Activated B cell treated with CpG ODN at 0.5 μM for 24 hours (primary cell): ENCODE measurements at regions not wholly inside any gene's neighbourhood (a gene's known extent, or its start where the extent isn't known, plus 50 kb on each side); places are given as distances from the start of the nearest gene placed in this dataset.

Experiments used
- ATAC-seq: fragments of 200-7000 bp; cut with Tn5 transposase; one replicate; pipeline ENCODE4 v1.10.0; 2021; ENCODE audit warnings: low read depth, mild to moderate bottlenecking, moderate library complexity
- CTCF ChIA-PET: fragments of 350-600 bp; sonication (Branson Sonifier 250); formaldehyde crosslinking; loops from one replicate; lab custom pipeline; 2021; ENCODE audit warnings: antibody characterized with exemption; lab: Charles Lee
- POLR2A ChIA-PET: fragments of 350-600 bp; sonication (Branson Sonifier 250); formaldehyde crosslinking; loops from one replicate; lab custom pipeline; 2021; ENCODE audit warnings: antibody characterized with exemption; lab: Charles Lee
- DNase-seq: peaks from one replicate; pipeline ENCODE4 v3.0.0; 2022
- H3K27ac Mint-ChIP-seq: one replicate; pipeline ENCODE4 v1.8.0; 2020; ENCODE audit warnings: mixed read lengths
- H3K27me3 Mint-ChIP-seq: one replicate; pipeline ENCODE4 v1.8.0; 2021; ENCODE audit warnings: mixed read lengths
- H3K36me3 Mint-ChIP-seq: one replicate; pipeline ENCODE4 v1.8.0; 2021; ENCODE audit warnings: low read depth, mixed read lengths
- H3K4me1 Mint-ChIP-seq: one replicate; pipeline ENCODE4 v1.8.0; 2021; ENCODE audit warnings: mixed read lengths
- H3K4me3 Mint-ChIP-seq: one replicate; pipeline ENCODE4 v1.8.0; 2020; ENCODE audit warnings: mild to moderate bottlenecking, mixed read lengths
- H3K9me3 Mint-ChIP-seq: one replicate; pipeline ENCODE4 v1.8.0; 2020; ENCODE audit warnings: mixed read lengths
- intact Hi-C: fragments of 100-400 bp; cut with micrococcal nuclease; formaldehyde crosslinking; loops from one replicate; pipeline ENCODE4 v1.15.1; 2024
- TF ChIP-seq, protein P1 (sequence below): fragments of 200-600 bp; IDR thresholded peaks from one replicate; pipeline ENCODE4 v1.8.0; 2022; ENCODE audit warnings: antibody characterized with exemption, mild to moderate bottlenecking

- peaks cover 10% of the 10 kb centered on the region for H3K4me1 Mint-ChIP-seq
- ChIA-PET POLR2A (interaction anchor here (1.2 kb wide), 1 partner anchor 17 kb away, joined by 5 read pairs; no protein-coding TSS in a partner anchor), CTCF (interaction anchor here (1.3 kb wide), 1 partner anchor 201 kb away, joined by 3 read pairs; no protein-coding TSS in a partner anchor)
- ATAC-seq (no peak), DNase-seq (no peak)
- TF ChIP-seq, protein P1, sequence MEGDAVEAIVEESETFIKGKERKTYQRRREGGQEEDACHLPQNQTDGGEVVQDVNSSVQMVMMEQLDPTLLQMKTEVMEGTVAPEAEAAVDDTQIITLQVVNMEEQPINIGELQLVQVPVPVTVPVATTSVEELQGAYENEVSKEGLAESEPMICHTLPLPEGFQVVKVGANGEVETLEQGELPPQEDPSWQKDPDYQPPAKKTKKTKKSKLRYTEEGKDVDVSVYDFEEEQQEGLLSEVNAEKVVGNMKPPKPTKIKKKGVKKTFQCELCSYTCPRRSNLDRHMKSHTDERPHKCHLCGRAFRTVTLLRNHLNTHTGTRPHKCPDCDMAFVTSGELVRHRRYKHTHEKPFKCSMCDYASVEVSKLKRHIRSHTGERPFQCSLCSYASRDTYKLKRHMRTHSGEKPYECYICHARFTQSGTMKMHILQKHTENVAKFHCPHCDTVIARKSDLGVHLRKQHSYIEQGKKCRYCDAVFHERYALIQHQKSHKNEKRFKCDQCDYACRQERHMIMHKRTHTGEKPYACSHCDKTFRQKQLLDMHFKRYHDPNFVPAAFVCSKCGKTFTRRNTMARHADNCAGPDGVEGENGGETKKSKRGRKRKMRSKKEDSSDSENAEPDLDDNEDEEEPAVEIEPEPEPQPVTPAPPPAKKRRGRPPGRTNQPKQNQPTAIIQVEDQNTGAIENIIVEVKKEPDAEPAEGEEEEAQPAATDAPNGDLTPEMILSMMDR, result no peak
- H3K27me3 Mint-ChIP-seq, result no peaks in the 10 kb centered on the region
- intact Hi-C loops, result no loop called here
- H3K4me3 Mint-ChIP-seq, result no peak overlapping the region
- no peak overlapping the region for H3K27ac Mint-ChIP-seq
- no peaks in the 10 kb centered on the region for H3K36me3 Mint-ChIP-seq
- no peaks in the 10 kb centered on the region for H3K9me3 Mint-ChIP-seq
Measured at GRCh38 chr2:47638430-47638829, 67.6 kb upstream of the KCNK12 start.

DNA sequence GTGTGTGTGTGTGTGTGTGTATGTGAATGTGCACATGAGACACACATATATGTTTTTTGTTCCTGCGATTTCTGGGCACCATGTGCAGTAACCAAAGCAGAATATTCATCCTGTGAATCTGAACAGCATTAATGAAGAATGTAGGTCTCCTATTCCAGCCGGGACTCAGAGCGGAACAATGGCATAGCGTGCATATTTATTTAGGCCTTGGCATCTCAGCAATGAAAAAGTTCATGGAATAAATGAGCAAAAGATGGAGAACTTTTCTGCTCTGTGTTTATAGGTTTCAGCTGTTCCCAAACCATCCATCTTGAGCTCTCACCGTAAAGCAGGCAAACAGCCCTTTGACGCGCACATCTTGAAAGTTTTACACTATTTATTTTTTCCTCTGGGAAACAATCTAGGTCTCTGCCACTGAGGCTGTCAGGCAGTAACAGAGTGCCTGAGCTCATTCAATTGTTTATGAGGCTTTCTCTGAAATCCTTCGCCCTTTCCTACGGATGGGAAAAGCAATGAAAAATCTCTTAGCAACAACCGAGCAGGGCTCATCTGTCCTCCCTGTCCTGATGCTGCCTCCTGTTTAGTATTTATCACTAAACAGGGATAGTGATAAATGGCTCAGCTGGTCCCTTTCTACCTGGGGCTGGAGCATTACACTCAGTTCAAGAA lies 65.9 kb upstream of the KCNK12 start:
- ChIA-PET POLR2A (interaction anchor here (1.2 kb wide), 1 partner anchor 18 kb away, joined by 5 read pairs; no protein-coding TSS in a partner anchor), CTCF (interaction anchor here (1.3 kb wide), 1 partner anchor 200 kb away, joined by 3 read pairs; no protein-coding TSS in a partner anchor)
- Mint-ChIP-seq H3K27ac (no peak overlapping the region), H3K4me1 (peaks cover 8% of the 10 kb centered on the region), H3K27me3 (no peaks in the 10 kb centered on the region), H3K9me3 (no peaks in the 10 kb centered on the region), H3K36me3 (no peaks in the 10 kb centered on the region), H3K4me3 (no peak overlapping the region)
- no peak for DNase-seq
- no peak for ATAC-seq
- TF ChIP-seq, protein P1, result no peak
- intact Hi-C loops, result no loop called here

- Mint-ChIP-seq H3K27ac (no peak overlapping the region), H3K27me3 (no peaks in the 10 kb centered on the region), H3K9me3 (no peaks in the 10 kb centered on the region), H3K4me3 (no peak overlapping the region), H3K4me1 (peaks cover 5% of the 10 kb centered on the region), H3K36me3 (no peaks in the 10 kb centered on the region)
- intact Hi-C loops, result no loop called here
- ChIA-PET CTCF (no interaction called here), POLR2A (no interaction called here)
- DNase-seq (no peak), ATAC-seq (no peak)
- TF ChIP-seq, protein P1, result no peak
Measured at GRCh38 chr2:47636176-47636575, 65.4 kb upstream of the KCNK12 start.

- no peak overlapping the region for H3K27ac Mint-ChIP-seq
- H3K9me3 Mint-ChIP-seq, result no peaks in the 10 kb centered on the region
- no peaks in the 10 kb centered on the region for H3K27me3 Mint-ChIP-seq
- ChIA-PET CTCF (no interaction called here), POLR2A (interaction anchor here (1.4 kb wide), 1 partner anchor 22 kb away, joined by 4 read pairs; no protein-coding TSS in a partner anchor)
- no peak for ATAC-seq
- TF ChIP-seq, protein P1, result no peak
- peaks cover 4% of the 10 kb centered on the region for H3K4me1 Mint-ChIP-seq
- H3K36me3 Mint-ChIP-seq, result no peaks in the 10 kb centered on the region
- intact Hi-C loops, result no loop called here
- DNase-seq, result no peak
- no peak overlapping the region for H3K4me3 Mint-ChIP-seq
Measured at GRCh38 chr2:47632754-47633153, 62.0 kb upstream of the KCNK12 start.

GRCh38 chr2:47631792-47632398 lies 61.1 kb upstream of the KCNK12 start:
- TF ChIP-seq, protein P1, result no peak
- CTCF ChIA-PET, result no interaction called here
- Mint-ChIP-seq H3K4me1 (peaks cover 4% of the 10 kb centered on the region), H3K27me3 (no peaks in the 10 kb centered on the region), H3K27ac (no peak overlapping the region), H3K4me3 (no peak overlapping the region), H3K36me3 (no peaks in the 10 kb centered on the region), H3K9me3 (no peaks in the 10 kb centered on the region)
- intact Hi-C loops, result no loop called here
- DNase-seq (no peak), ATAC-seq (no peak)
- POLR2A ChIA-PET, result interaction anchor here (1.4 kb wide), 1 partner anchor 22 kb away, joined by 4 read pairs; no protein-coding TSS in a partner anchor
